HEK293T (cell line): ENCODE measurements at regions not wholly inside any gene's neighbourhood (a gene's known extent, or its start where the extent isn't known, plus 50 kb on each side); places are given as distances from the start of the nearest gene placed in this dataset.

Experiments
- ARNT ChIP-seq: fragments of 450-650 bp; IDR thresholded peaks from 2 replicates; pipeline ENCODE4 v1.6.1; 2017; ENCODE audit warnings: mild to moderate bottlenecking
- BHLHE40 ChIP-seq: fragments of 450-650 bp; IDR thresholded peaks from 2 replicates; pipeline ENCODE4 v1.6.1; 2016; ENCODE audit warnings: mild to moderate bottlenecking, moderate library complexity, borderline replicate concordance
- FOXA1 ChIP-seq: fragments of 450-650 bp; IDR thresholded peaks from 2 replicates; pipeline ENCODE4 v1.6.1; 2016; ENCODE audit warnings: mild to moderate bottlenecking
- SP1 ChIP-seq: fragments of 450-650 bp; IDR thresholded peaks from 2 replicates; pipeline ENCODE4 v1.6.1; 2017
- ZNF384 ChIP-seq: fragments of 450-650 bp; IDR thresholded peaks from 2 replicates; pipeline ENCODE4 v1.6.1; 2016

DNA sequence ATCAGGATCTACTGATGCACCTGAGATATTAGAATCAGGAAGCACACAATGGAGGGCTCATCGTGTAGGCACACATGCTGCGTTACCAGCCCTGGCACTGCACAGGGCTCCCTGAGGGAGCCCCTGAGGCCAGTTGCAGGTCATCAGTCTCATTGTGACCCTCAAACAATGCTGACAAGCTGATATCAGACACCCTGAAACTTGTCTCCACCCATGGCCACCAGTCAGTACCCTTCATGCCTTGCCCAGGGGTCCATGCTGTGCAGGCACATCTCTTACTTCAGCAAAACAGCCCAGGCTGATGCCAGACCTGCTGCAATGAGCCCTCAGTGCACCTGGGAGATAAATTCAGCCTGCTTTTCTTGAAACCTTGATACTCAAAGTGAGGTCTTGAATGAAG lies 59.5 kb upstream of the SLC6A11 start:
- no peak for TF ChIP-seq SP1
- TF ChIP-seq ZNF384 = no peak
- TF ChIP-seq ARNT = no peak
- TF ChIP-seq FOXA1 = no peak
- TF ChIP-seq BHLHE40 = no peak
